ENCODE measurements at regions not wholly inside any gene's neighbourhood (a gene's known extent, or its start where the extent isn't known, plus 50 kb on each side); places are given as distances from the start of the nearest gene placed in this dataset.

DNA sequence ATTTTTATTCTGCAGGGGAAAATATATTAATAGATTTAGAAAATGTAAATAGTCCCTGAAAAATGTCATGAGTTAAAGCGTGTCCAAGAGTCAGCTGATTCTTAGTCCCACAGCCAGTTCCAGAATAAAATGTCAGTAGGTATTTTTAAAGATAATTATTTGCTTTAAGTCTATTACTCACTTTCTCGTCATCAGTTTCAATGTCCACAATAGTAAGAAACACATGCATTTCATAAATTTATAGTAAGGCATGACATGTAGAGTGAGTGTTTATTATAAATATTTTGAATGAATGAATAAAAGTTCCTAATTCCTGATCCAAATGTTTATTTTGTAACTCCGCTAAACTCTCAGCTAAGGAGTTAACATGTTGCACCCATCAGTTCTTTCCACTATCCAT lies 1044.0 kb upstream of the PIK3C3 start:
- TF ChIP-seq, protein P1, sequence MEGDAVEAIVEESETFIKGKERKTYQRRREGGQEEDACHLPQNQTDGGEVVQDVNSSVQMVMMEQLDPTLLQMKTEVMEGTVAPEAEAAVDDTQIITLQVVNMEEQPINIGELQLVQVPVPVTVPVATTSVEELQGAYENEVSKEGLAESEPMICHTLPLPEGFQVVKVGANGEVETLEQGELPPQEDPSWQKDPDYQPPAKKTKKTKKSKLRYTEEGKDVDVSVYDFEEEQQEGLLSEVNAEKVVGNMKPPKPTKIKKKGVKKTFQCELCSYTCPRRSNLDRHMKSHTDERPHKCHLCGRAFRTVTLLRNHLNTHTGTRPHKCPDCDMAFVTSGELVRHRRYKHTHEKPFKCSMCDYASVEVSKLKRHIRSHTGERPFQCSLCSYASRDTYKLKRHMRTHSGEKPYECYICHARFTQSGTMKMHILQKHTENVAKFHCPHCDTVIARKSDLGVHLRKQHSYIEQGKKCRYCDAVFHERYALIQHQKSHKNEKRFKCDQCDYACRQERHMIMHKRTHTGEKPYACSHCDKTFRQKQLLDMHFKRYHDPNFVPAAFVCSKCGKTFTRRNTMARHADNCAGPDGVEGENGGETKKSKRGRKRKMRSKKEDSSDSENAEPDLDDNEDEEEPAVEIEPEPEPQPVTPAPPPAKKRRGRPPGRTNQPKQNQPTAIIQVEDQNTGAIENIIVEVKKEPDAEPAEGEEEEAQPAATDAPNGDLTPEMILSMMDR (IDR thresholded peaks at IDR 0.05): no peak
- TF ChIP-seq EP300 (IDR thresholded peaks at IDR 0.05): no peak

All from sigmoid colon (tissue), 4 donors.